ENCODE measurements at regions not wholly inside any gene's neighbourhood (a gene's known extent, or its start where the extent isn't known, plus 50 kb on each side); places are given as distances from the start of the nearest gene placed in this dataset.
"Not testable (repeated sequence)": the region's sequence is repeated elsewhere in the genome, so short reads cannot be mapped to it uniquely, and the experiment has no call there.

- Histone ChIP-seq H3K79me2 (ENCODE audit: insufficient read depth, low read length) (no peaks in the 10 kb centered on the region), H3K4me3 (ENCODE audit: low read depth, low read length, poor library complexity, severe bottlenecking) (no peak overlapping the region), H3K4me2 (ENCODE audit: low read length) (no peak overlapping the region), H3K27me3 (ENCODE audit: insufficient read depth, low read length) (no peaks in the 10 kb centered on the region), H3K27ac (ENCODE audit: low read depth, low read length, poor library complexity, severe bottlenecking) (no peak overlapping the region), H3K9me2 (ENCODE audit: low read depth, low read length) (no peaks in the 10 kb centered on the region), H3F3A (ENCODE audit: insufficient read depth, low read length) (no peaks in the 10 kb centered on the region), H4K20me1 (ENCODE audit: insufficient read depth, low read length) (no peaks in the 10 kb centered on the region), H3K9ac (ENCODE audit: low read length) (no peak overlapping the region), H2AFZ (ENCODE audit: low read length) (no peak overlapping the region), H3K9me3 (ENCODE audit: low read length) (no peaks in the 10 kb centered on the region), H3K4me1 (ENCODE audit: insufficient read depth, low read length, severe bottlenecking) (no peaks in the 10 kb centered on the region), H3K36me3 (ENCODE audit: insufficient read depth, low read length) (no peaks in the 10 kb centered on the region)
- TF ChIP-seq EZH2 (IDR thresholded peaks at IDR 0.05; ENCODE audit: borderline replicate concordance, low read length) (no peak), CTCF (IDR thresholded peaks at IDR 0.05; ENCODE audit: low read length) (no peak)
Measured at GRCh38 chr2:118576109-118576855, 271.2 kb downstream of the EN1 start.

- not testable (repeated sequence) for H3K9me3 ChIP-seq (ENCODE audit: low read length); H3K9me2 ChIP-seq (ENCODE audit: low read depth, low read length); H2AFZ ChIP-seq (ENCODE audit: low read length); H3K79me2 ChIP-seq (ENCODE audit: insufficient read depth, low read length); H3K4me1 ChIP-seq (ENCODE audit: insufficient read depth, low read length, severe bottlenecking); H3F3A ChIP-seq (ENCODE audit: insufficient read depth, low read length); H3K36me3 ChIP-seq (ENCODE audit: insufficient read depth, low read length); H3K9ac ChIP-seq (ENCODE audit: low read length); H3K4me3 ChIP-seq (ENCODE audit: low read depth, low read length, poor library complexity, severe bottlenecking); H4K20me1 ChIP-seq (ENCODE audit: insufficient read depth, low read length); H3K27me3 ChIP-seq (ENCODE audit: insufficient read depth, low read length); H3K4me2 ChIP-seq (ENCODE audit: low read length); H3K27ac ChIP-seq (ENCODE audit: low read depth, low read length, poor library complexity, severe bottlenecking)
Measured at GRCh38 chr2:118572380-118572779, 275.1 kb downstream of the EN1 start.

GRCh38 chr2:118569876-118570535 lies 277.4 kb downstream of the EN1 start:
- no peaks in the 10 kb centered on the region for H4K20me1 ChIP-seq (ENCODE audit: insufficient read depth, low read length)
- no peaks in the 10 kb centered on the region for H3K36me3 ChIP-seq (ENCODE audit: insufficient read depth, low read length)
- TF ChIP-seq CTCF (IDR thresholded peaks at IDR 0.05; ENCODE audit: low read length), result no peak
- no peak for TF ChIP-seq EZH2 (IDR thresholded peaks at IDR 0.05; ENCODE audit: borderline replicate concordance, low read length)
- H3K4me1 ChIP-seq (ENCODE audit: insufficient read depth, low read length, severe bottlenecking), result no peaks in the 10 kb centered on the region
- no peaks in the 10 kb centered on the region for H3F3A ChIP-seq (ENCODE audit: insufficient read depth, low read length)
- H3K9ac ChIP-seq (ENCODE audit: low read length), result no peak overlapping the region
- H3K79me2 ChIP-seq (ENCODE audit: insufficient read depth, low read length), result no peaks in the 10 kb centered on the region
- H2AFZ ChIP-seq (ENCODE audit: low read length), result no peak overlapping the region
- H3K4me3 ChIP-seq (ENCODE audit: low read depth, low read length, poor library complexity, severe bottlenecking), result no peak overlapping the region
- H3K9me3 ChIP-seq (ENCODE audit: low read length), result no peaks in the 10 kb centered on the region
- H3K27ac ChIP-seq (ENCODE audit: low read depth, low read length, poor library complexity, severe bottlenecking), result no peak overlapping the region
- no peaks in the 10 kb centered on the region for H3K27me3 ChIP-seq (ENCODE audit: insufficient read depth, low read length)
- no peaks in the 10 kb centered on the region for H3K9me2 ChIP-seq (ENCODE audit: low read depth, low read length)
- H3K4me2 ChIP-seq (ENCODE audit: low read length), result no peak overlapping the region
